IMR-90 (cell line): ENCODE measurements at regions not wholly inside any gene's neighbourhood (a gene's known extent, or its start where the extent isn't known, plus 50 kb on each side); places are given as distances from the start of the nearest gene placed in this dataset.

ENCODE experiments used
- ATAC-seq: fragments of 200-7000 bp; cut with Tn5 transposase; 2 replicates; pipeline ENCODE4 v1.9.1; 2020; ENCODE audit warnings: low read depth, mild to moderate bottlenecking, moderate library complexity
- BruUV-seq: library from RNA; stranded (reverse); fragments of 400-500 nt; replicated peaks from 2 replicates; lab custom pipeline; 2021; lab: Mats Ljungman, UMichigan
- CTCF ChIA-PET: fragments of 300-600 bp; formaldehyde crosslinking; extraction: SDS; loops from one replicate; lab custom pipeline; 2021; ENCODE audit warnings: antibody characterized with exemption; lab: Yijun Ruan, JAX
- POLR2A ChIA-PET: fragments of 300-600 bp; sonication (Branson Sonifier 250); formaldehyde crosslinking; loops from one replicate; lab custom pipeline; 2022; ENCODE audit warnings: antibody characterized with exemption; ENCODE audit not compliant: unreplicated experiment; lab: Charles Lee
- DNase-seq: peaks from one replicate; pipeline ENCODE4 v3.0.0; 2013
- H2AFZ ChIP-seq: replicated peaks from 2 replicates; pipeline ENCODE3; 2013; ENCODE audit warnings: low read length, mild to moderate bottlenecking; ENCODE audit not compliant: poor library complexity
- H2AK5ac ChIP-seq: 2 replicates; pipeline ENCODE4 v1.6.1; 2013; ENCODE audit warnings: low read depth, low read length, inconsistent platforms
- H2AK9ac ChIP-seq: replicated peaks from 2 replicates; pipeline ENCODE3; 2013; ENCODE audit warnings: mild to moderate bottlenecking, low read depth, low read length, moderate library complexity; ENCODE audit not compliant: poor library complexity
- H2BK120ac ChIP-seq: 2 replicates; pipeline ENCODE4 v1.6.1; 2013; ENCODE audit warnings: low read depth, low read length, inconsistent platforms
- H2BK15ac ChIP-seq: 3 replicates; pipeline ENCODE4 v1.6.1; 2013; ENCODE audit warnings: low read depth, low read length, inconsistent platforms
- H2BK20ac ChIP-seq: 2 replicates; pipeline ENCODE4 v1.6.1; 2013; ENCODE audit warnings: low read depth, mild to moderate bottlenecking, inconsistent platforms, low read length, moderate library complexity
- H2BK5ac ChIP-seq: 2 replicates; pipeline ENCODE4 v1.6.1; 2013; ENCODE audit warnings: mild to moderate bottlenecking, low read depth, low read length, inconsistent platforms; ENCODE audit not compliant: poor library complexity, severe bottlenecking
- H3K14ac ChIP-seq: replicated peaks from 2 replicates; pipeline ENCODE4 v1.6.1; 2013; ENCODE audit warnings: low read depth, low read length, inconsistent platforms
- H3K18ac ChIP-seq: 2 replicates; pipeline ENCODE4 v1.6.1; 2013; ENCODE audit warnings: low read depth, low read length, control low read depth
- H3K23ac ChIP-seq: 2 replicates; pipeline ENCODE4 v1.6.1; 2013; ENCODE audit warnings: low read depth, low read length, inconsistent platforms
- H3K27ac ChIP-seq: 2 replicates; pipeline ENCODE4 v1.5.1; 2013; ENCODE audit warnings: mild to moderate bottlenecking, control low read depth, low read length; ENCODE audit not compliant: insufficient read depth
- H3K27me3 ChIP-seq: 2 replicates; pipeline ENCODE4 v1.6.1; 2013; ENCODE audit warnings: low read length; ENCODE audit not compliant: control insufficient read depth, insufficient read depth
- H3K36me3 ChIP-seq: 2 replicates; pipeline ENCODE4 v1.6.1; 2013; ENCODE audit warnings: low read length, mixed read lengths; ENCODE audit not compliant: control insufficient read depth, insufficient read depth
- H3K4ac ChIP-seq: 2 replicates; pipeline ENCODE4 v1.6.1; 2013; ENCODE audit warnings: low read depth, low read length, inconsistent platforms
- H3K4me1 ChIP-seq: 2 replicates; pipeline ENCODE4 v1.6.1; 2013; ENCODE audit warnings: low read length, mixed read lengths; ENCODE audit not compliant: control insufficient read depth, insufficient read depth
- H3K4me2 ChIP-seq: 2 replicates; pipeline ENCODE4 v1.6.1; 2013; ENCODE audit warnings: low read depth, mild to moderate bottlenecking, control low read depth, low read length, moderate library complexity
- H3K4me3 ChIP-seq: 2 replicates; pipeline ENCODE4 v1.5.1; 2013; ENCODE audit warnings: low read depth, mild to moderate bottlenecking, control low read depth, low read length, moderate library complexity; ENCODE audit not compliant: insufficient read depth
- H3K56ac ChIP-seq: 2 replicates; pipeline ENCODE4 v1.6.1; 2013; ENCODE audit warnings: low read length, inconsistent platforms; ENCODE audit not compliant: insufficient read depth; ENCODE audit errors: extremely low read depth
- H3K79me1 ChIP-seq, 2 experiments: 2 replicates each; pipeline ENCODE4 v1.6.1; 2013; ENCODE audit warnings: low read length in 2 of 2, inconsistent platforms in 1 of 2, low read depth in 1 of 2
- H3K9ac ChIP-seq: 2 replicates; pipeline ENCODE4 v1.6.1; 2013; ENCODE audit warnings: low read depth, low read length, control low read depth
- H3K9me1 ChIP-seq: 2 replicates; pipeline ENCODE4 v1.6.1; 2013; ENCODE audit warnings: low read length, inconsistent platforms; ENCODE audit not compliant: insufficient read depth
- H3K9me3 ChIP-seq: 2 replicates; pipeline ENCODE4 v1.6.1; 2013; ENCODE audit warnings: low read length; ENCODE audit not compliant: control insufficient read depth, insufficient read depth
- H4K20me1 ChIP-seq: 2 replicates; pipeline ENCODE4 v1.6.1; 2013; ENCODE audit warnings: low read length, inconsistent platforms; ENCODE audit not compliant: insufficient read depth
- H4K5ac ChIP-seq: 2 replicates; pipeline ENCODE4 v1.6.1; 2013; ENCODE audit warnings: mild to moderate bottlenecking, low read depth, low read length, control low read depth
- H4K8ac ChIP-seq, 2 experiments: 2 replicates each; pipeline ENCODE4 v1.6.1; 2013; ENCODE audit warnings: low read depth in 2 of 2, low read length in 2 of 2, control low read depth in 1 of 2, inconsistent platforms in 1 of 2
- H4K91ac ChIP-seq: 2 replicates; pipeline ENCODE4 v1.6.1; 2013; ENCODE audit warnings: low read depth, low read length, inconsistent platforms; ENCODE audit not compliant: insufficient read depth
- BHLHE40 ChIP-seq: fragments of 150-350 bp; IDR thresholded peaks from 2 replicates; pipeline ENCODE4 v1.6.1; 2016; ENCODE audit warnings: mild to moderate bottlenecking, low read depth, low read length
- CEBPB ChIP-seq: IDR thresholded peaks from 2 replicates; pipeline ENCODE4 v1.6.1; 2012; ENCODE audit warnings: low read depth, low read length, improper control_type of control experiment
- CHD1 ChIP-seq: IDR thresholded peaks from 2 replicates; pipeline ENCODE4 v1.6.1; 2012; ENCODE audit warnings: low read depth, low read length, improper control_type of control experiment
- FOS ChIP-seq: fragments of 150-350 bp; IDR thresholded peaks from 2 replicates; pipeline ENCODE4 v1.6.1; 2016; ENCODE audit warnings: low read depth, low read length
- MAFK ChIP-seq: IDR thresholded peaks from 2 replicates; pipeline ENCODE4 v1.6.1; 2012; ENCODE audit warnings: low read depth, low read length, improper control_type of control experiment
- MXI1 ChIP-seq: IDR thresholded peaks from 2 replicates; pipeline ENCODE4 v1.6.1; 2012; ENCODE audit warnings: low read depth, mild to moderate bottlenecking, low read length, moderate library complexity, borderline replicate concordance
- NFE2L2 ChIP-seq: fragments of 150-350 bp; IDR thresholded peaks from 2 replicates; pipeline ENCODE4 v1.6.1; 2016; ENCODE audit warnings: low read depth, mild to moderate bottlenecking, low read length
- POLR2A ChIP-seq: IDR thresholded peaks from 2 replicates; pipeline ENCODE4 v1.6.1; 2012; ENCODE audit warnings: mild to moderate bottlenecking, low read depth, low read length
- RAD21 ChIP-seq: IDR thresholded peaks from 2 replicates; pipeline ENCODE4 v1.6.1; 2012; ENCODE audit warnings: low read length, improper control_type of control experiment
- SMC3 ChIP-seq: fragments of 150-350 bp; IDR thresholded peaks from 2 replicates; pipeline ENCODE4 v1.6.1; 2016; ENCODE audit warnings: low read depth, mild to moderate bottlenecking, antibody characterized with exemption, low read length, moderate library complexity
- WGBS, 2 experiments: methylation state at CpG; one replicate each; pipeline versions ENCODE4 v1.1.5 to v1.1.7; 2013; ENCODE audit warnings: missing lambda C conversion rate in 2 of 2; ENCODE audit not compliant: insufficient read length in 1 of 2; ENCODE audit errors: extremely low coverage in 2 of 2; 5-methylcytosine and 5-hydroxymethylcytosine counted together
- dilution Hi-C: fragments of 300-500 bp; cut with HindIII; formaldehyde crosslinking; loops from one replicate; pipeline ENCODE4 v1.14.3; 2018; ENCODE audit warnings: low sequenced_read_pairs; ENCODE audit not compliant: unreplicated experiment
- in situ Hi-C: fragments of 300-500 bp; cut with MboI; formaldehyde crosslinking; loops from 3 replicates; pipeline ENCODE4 v1.14.3; 2019; ENCODE audit warnings: low sequenced_read_pairs, inconsistent platforms, mixed read lengths
- intact Hi-C: fragments of 100-400 bp; cut with micrococcal nuclease; formaldehyde crosslinking; loops from 2 replicates; pipeline ENCODE4 v1.10.0; 2022
- TF ChIP-seq, protein P1 (sequence below): fragments of 150-350 bp; IDR thresholded peaks from 2 replicates; pipeline ENCODE4 v1.6.1; 2016; ENCODE audit warnings: low read depth, mild to moderate bottlenecking, low read length, moderate library complexity, borderline replicate concordance
- TF ChIP-seq, protein P2 (sequence below): conservative IDR thresholded peaks from 2 replicates; pipeline ENCODE4 v1.5.1; 2012; ENCODE audit warnings: mild to moderate bottlenecking, low read depth, low read length, improper control_type of control experiment
- TF ChIP-seq, protein P3 (sequence below): fragments of 150-350 bp; IDR thresholded peaks from 2 replicates; pipeline ENCODE4 v1.6.1; 2017; ENCODE audit warnings: mild to moderate bottlenecking, antibody characterized with exemption, low read length, low read depth

DNA sequence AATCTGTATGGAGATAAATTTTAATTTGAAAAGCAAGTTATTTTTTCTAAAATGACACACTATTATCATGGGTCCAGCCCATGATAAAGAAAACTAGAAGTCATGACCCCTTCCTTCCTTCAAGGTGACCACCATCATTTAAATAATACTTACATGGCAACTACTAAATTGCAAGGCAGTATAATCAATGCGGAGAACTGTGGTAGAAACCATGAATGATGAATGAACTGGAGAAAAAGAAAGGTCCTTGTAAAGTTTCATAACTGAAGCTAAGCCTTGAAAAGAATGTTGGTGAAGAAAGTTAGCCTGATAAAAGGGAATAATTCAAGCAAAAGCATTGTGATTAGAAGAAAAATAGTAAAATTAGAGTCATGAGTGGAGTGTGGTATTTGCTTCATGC, 222.9 kb upstream of the TBC1D5 start:
- Histone ChIP-seq H3K9ac (no peak overlapping the region), H4K91ac (no peak overlapping the region), H3K4me1 (no peaks in the 10 kb centered on the region), H3K36me3 (no peaks in the 10 kb centered on the region), H2BK15ac (no peak overlapping the region), H3K56ac (no peak overlapping the region), H3K14ac (no peak overlapping the region), H4K8ac (no peak overlapping the region), H2AK9ac (no peak overlapping the region), H3K4me2 (no peak overlapping the region), H4K20me1 (no peaks in the 10 kb centered on the region), H2BK5ac (no peak overlapping the region), H3K27me3 (no peaks in the 10 kb centered on the region), H2AFZ (no peak overlapping the region), H2BK20ac (no peak overlapping the region), H3K4ac (no peak overlapping the region), H3K9me3 (no peaks in the 10 kb centered on the region), H3K9me1 (no peaks in the 10 kb centered on the region), H3K79me1 (no peaks in the 10 kb centered on the region), H3K4me3 (no peak overlapping the region), H2AK5ac (no peak overlapping the region), H2BK120ac (no peak overlapping the region), H3K27ac (no peak overlapping the region), H3K23ac (no peak overlapping the region), H4K5ac (no peak overlapping the region), H3K18ac (no peak overlapping the region)
- intact Hi-C loops (no loop called here), dilution Hi-C loops (no loop called here), in situ Hi-C loops (no loop called here)
- BruUV-seq, result no TSS peak
- POLR2A ChIA-PET, result no interaction called here
- no CpG with 5 or more reads among the region's 1 CpG for WGBS, 2 experiments
- no peak for DNase-seq
- TF ChIP-seq POLR2A (no peak), SMC3 (no peak), MXI1 (no peak), RAD21 (no peak), CHD1 (no peak), FOS (no peak), NFE2L2 (no peak), BHLHE40 (no peak), MAFK (no peak), CEBPB (no peak)
- TF ChIP-seq, protein P1, sequence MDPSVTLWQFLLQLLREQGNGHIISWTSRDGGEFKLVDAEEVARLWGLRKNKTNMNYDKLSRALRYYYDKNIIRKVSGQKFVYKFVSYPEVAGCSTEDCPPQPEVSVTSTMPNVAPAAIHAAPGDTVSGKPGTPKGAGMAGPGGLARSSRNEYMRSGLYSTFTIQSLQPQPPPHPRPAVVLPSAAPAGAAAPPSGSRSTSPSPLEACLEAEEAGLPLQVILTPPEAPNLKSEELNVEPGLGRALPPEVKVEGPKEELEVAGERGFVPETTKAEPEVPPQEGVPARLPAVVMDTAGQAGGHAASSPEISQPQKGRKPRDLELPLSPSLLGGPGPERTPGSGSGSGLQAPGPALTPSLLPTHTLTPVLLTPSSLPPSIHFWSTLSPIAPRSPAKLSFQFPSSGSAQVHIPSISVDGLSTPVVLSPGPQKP, result no peak
- TF ChIP-seq, protein P2, sequence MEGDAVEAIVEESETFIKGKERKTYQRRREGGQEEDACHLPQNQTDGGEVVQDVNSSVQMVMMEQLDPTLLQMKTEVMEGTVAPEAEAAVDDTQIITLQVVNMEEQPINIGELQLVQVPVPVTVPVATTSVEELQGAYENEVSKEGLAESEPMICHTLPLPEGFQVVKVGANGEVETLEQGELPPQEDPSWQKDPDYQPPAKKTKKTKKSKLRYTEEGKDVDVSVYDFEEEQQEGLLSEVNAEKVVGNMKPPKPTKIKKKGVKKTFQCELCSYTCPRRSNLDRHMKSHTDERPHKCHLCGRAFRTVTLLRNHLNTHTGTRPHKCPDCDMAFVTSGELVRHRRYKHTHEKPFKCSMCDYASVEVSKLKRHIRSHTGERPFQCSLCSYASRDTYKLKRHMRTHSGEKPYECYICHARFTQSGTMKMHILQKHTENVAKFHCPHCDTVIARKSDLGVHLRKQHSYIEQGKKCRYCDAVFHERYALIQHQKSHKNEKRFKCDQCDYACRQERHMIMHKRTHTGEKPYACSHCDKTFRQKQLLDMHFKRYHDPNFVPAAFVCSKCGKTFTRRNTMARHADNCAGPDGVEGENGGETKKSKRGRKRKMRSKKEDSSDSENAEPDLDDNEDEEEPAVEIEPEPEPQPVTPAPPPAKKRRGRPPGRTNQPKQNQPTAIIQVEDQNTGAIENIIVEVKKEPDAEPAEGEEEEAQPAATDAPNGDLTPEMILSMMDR, result no peak
- TF ChIP-seq, protein P3, sequence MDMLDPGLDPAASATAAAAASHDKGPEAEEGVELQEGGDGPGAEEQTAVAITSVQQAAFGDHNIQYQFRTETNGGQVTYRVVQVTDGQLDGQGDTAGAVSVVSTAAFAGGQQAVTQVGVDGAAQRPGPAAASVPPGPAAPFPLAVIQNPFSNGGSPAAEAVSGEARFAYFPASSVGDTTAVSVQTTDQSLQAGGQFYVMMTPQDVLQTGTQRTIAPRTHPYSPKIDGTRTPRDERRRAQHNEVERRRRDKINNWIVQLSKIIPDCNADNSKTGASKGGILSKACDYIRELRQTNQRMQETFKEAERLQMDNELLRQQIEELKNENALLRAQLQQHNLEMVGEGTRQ, result no peak
- ATAC-seq, result no peak
- CTCF ChIA-PET, result no interaction called here
